ENCODE measurements at regions not wholly inside any gene's neighbourhood (a gene's known extent, or its start where the extent isn't known, plus 50 kb on each side); places are given as distances from the start of the nearest gene placed in this dataset.

GRCh38 chr7:70951271-70951962 is 180.5 kb upstream of the GALNT17 start:
- POLR2A ChIA-PET = no interaction called here
- H3K27me3 Mint-ChIP-seq = no peaks in the 10 kb centered on the region
- no peak overlapping the region for H3K4me3 Mint-ChIP-seq
- DNase-seq = no peak
- intact Hi-C loops (cut with micrococcal nuclease) = no loop called here
- CTCF ChIA-PET = no interaction called here
- H3K4me1 Mint-ChIP-seq (ENCODE audit: low read depth) = no peaks in the 10 kb centered on the region
- H3K9me3 Mint-ChIP-seq = peaks cover 13% of the 10 kb centered on the region
- H3K27ac Mint-ChIP-seq = no peak overlapping the region
- H3K36me3 Mint-ChIP-seq = no peaks in the 10 kb centered on the region

DNA sequence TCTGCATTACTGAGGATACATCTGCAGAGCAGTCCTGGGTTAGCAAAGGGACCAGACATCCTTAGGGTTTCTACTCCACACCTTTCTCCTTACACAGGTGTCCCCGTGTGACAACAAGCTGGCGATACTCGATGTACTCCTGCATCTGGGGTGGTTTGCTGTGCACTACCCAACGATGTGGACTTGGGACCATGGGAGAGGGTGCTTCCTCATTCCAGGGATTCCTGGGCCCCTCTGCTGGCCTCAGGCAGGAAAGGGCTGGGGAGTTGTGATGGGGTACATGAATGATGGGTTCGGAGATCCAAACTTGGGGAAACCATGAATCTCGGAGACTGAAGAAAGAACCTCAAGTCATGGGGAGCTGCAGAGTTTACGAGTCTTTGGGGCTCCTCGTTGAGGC is 179.6 kb upstream of the GALNT17 start:
- no peaks in the 10 kb centered on the region for H3K27me3 Mint-ChIP-seq
- no peak for DNase-seq
- no peak overlapping the region for H3K4me3 Mint-ChIP-seq
- intact Hi-C loops (cut with micrococcal nuclease) = no loop called here
- H3K4me1 Mint-ChIP-seq (ENCODE audit: low read depth) = no peaks in the 10 kb centered on the region
- peaks cover 13% of the 10 kb centered on the region for H3K9me3 Mint-ChIP-seq
- ChIA-PET CTCF (no interaction called here), POLR2A (no interaction called here)
- no peaks in the 10 kb centered on the region for H3K36me3 Mint-ChIP-seq
- H3K27ac Mint-ChIP-seq = no peak overlapping the region

DNA sequence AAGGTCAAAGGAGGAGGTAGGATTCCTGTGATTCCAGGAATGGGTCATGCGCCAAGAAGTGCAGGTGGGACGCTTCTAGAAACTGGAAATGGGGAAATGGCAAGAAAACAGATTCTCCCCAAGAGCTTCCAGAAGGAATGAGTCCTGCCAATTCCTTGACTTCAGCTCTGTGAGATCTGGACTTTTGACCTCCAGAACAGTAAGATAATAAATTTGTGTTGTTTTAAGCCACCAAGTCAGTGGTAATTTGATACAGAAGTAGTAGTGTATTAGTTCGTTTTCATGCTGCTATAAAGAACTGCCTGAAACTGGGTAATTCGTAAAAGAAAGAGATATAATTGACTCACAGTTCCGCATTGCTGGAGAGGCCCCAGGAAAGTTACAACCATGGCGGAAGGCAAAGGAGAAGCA is 178.6 kb upstream of the GALNT17 start:
- Mint-ChIP-seq H3K27ac (no peak overlapping the region), H3K4me1 (ENCODE audit: low read depth) (no peaks in the 10 kb centered on the region), H3K9me3 (peaks cover 11% of the 10 kb centered on the region), H3K27me3 (no peaks in the 10 kb centered on the region), H3K36me3 (no peaks in the 10 kb centered on the region), H3K4me3 (no peak overlapping the region)
- CTCF ChIA-PET = no interaction called here
- POLR2A ChIA-PET = no interaction called here
- no peak for DNase-seq
- intact Hi-C loops (cut with micrococcal nuclease) = no loop called here

- H3K36me3 Mint-ChIP-seq = no peaks in the 10 kb centered on the region
- H3K27ac Mint-ChIP-seq = no peak overlapping the region
- no peaks in the 10 kb centered on the region for H3K4me1 Mint-ChIP-seq (ENCODE audit: low read depth)
- no peak overlapping the region for H3K4me3 Mint-ChIP-seq
- H3K27me3 Mint-ChIP-seq = no peaks in the 10 kb centered on the region
- ChIA-PET POLR2A (no interaction called here), CTCF (no interaction called here)
- DNase-seq = no peak
- peaks cover 6% of the 10 kb centered on the region for H3K9me3 Mint-ChIP-seq
- intact Hi-C loops (cut with micrococcal nuclease) = no loop called here
Observed at GRCh38 chr7:70953796-70954195, 178.1 kb upstream of the GALNT17 start.

DNA sequence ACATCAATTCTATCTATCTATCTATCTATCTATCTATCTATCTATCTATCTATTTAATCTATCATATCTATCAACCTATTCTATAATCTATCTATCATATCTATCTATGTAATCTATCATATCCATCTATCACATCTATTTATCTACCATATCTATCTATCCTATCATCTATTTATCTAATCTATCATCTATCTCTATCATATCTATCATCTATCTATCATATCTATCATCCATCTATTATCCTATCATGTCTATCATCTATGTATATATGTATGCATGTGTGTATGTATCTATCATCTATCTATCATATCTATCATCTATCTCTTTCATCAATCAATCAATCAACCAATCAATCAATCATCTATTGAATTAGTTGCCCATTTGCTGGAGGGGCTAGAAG is 159.3 kb upstream of the GALNT17 start:
- DNase-seq = no peak
- Mint-ChIP-seq H3K36me3 (no peaks in the 10 kb centered on the region), H3K4me1 (ENCODE audit: low read depth) (no peaks in the 10 kb centered on the region), H3K4me3 (no peak overlapping the region), H3K27me3 (no peaks in the 10 kb centered on the region), H3K9me3 (peaks cover 15% of the 10 kb centered on the region), H3K27ac (no peak overlapping the region)
- CTCF ChIA-PET = no interaction called here
- intact Hi-C loops (cut with micrococcal nuclease) = no loop called here
- POLR2A ChIA-PET = no interaction called here

DNA sequence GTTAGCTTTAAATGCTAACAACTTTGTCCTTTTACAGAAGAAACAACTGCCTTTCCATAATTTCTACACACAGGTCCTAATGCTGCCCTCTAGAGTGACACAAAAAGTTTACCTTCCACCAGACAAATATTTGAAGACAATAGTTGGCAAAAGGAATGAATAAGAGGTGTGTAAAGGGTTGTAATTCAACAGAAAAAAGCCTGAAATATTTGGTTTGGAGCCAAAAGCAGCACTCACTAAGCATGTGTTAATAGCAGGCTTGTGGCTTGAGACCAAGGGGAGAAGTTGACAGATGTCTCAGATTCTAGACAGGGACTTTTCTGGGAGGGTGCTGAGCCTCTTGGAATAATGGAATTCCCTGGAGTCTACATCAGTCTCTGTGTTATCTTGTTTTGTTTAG is 156.2 kb upstream of the GALNT17 start:
- ChIA-PET POLR2A (no interaction called here), CTCF (no interaction called here)
- intact Hi-C loops (cut with micrococcal nuclease) = no loop called here
- DNase-seq = no peak
- H3K4me3 Mint-ChIP-seq = no peak overlapping the region
- H3K4me1 Mint-ChIP-seq (ENCODE audit: low read depth) = no peaks in the 10 kb centered on the region
- peaks cover 7% of the 10 kb centered on the region for H3K9me3 Mint-ChIP-seq
- no peaks in the 10 kb centered on the region for H3K27me3 Mint-ChIP-seq
- no peaks in the 10 kb centered on the region for H3K36me3 Mint-ChIP-seq
- H3K27ac Mint-ChIP-seq = no peak overlapping the region

GRCh38 chr7:70986297-70986696 is 145.6 kb upstream of the GALNT17 start:
- Mint-ChIP-seq H3K9me3 (peaks cover 14% of the 10 kb centered on the region), H3K27ac (no peak overlapping the region), H3K27me3 (no peaks in the 10 kb centered on the region), H3K36me3 (no peaks in the 10 kb centered on the region), H3K4me1 (ENCODE audit: low read depth) (no peaks in the 10 kb centered on the region), H3K4me3 (no peak overlapping the region)
- ChIA-PET CTCF (no interaction called here), POLR2A (no interaction called here)
- intact Hi-C loops (cut with micrococcal nuclease) = no loop called here
- DNase-seq = no peak

DNA sequence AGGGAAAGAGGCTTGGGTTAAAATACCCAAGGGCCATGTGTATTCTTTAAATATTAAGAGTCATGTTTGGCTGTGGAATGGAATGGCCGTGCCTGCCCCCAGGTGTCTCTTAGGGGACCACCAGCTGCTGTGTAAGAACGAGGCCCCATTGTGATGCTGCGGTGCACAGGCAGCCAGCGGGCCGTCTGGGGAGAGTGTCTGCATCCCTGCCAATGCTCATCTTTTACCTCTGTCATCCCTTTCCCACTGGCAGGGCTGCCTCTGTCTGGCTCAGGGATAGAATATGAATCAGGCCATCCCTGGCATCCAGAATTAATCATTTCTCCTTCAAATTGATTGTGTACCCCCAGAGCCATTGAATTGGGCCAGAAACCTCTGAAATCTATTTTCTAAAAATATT is 137.8 kb upstream of the GALNT17 start:
- intact Hi-C loops (cut with micrococcal nuclease) = no loop called here
- Mint-ChIP-seq H3K27me3 (no peaks in the 10 kb centered on the region), H3K4me3 (no peak overlapping the region), H3K9me3 (peaks cover 11% of the 10 kb centered on the region), H3K27ac (no peak overlapping the region), H3K4me1 (ENCODE audit: low read depth) (no peaks in the 10 kb centered on the region), H3K36me3 (no peaks in the 10 kb centered on the region)
- POLR2A ChIA-PET = no interaction called here
- no peak for DNase-seq
- CTCF ChIA-PET = no interaction called here

DNA sequence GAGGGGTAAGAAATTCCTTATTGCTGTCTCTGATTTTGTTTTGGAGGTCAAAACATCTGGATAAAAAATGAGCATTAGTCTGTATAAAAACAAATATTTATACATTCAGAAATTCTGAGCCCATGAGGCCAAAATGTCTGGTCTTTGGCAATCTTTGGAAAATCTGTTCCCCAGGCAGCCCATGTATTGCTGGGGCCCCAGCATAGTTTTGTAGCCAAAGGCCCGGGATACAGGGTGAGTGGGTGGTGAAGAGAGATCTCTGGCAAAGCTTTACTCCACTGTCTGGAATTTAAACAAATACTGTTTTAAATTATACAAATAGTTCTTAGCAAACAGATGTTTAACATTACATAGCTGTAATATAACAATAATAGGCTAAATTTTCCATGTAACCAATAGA is 134.7 kb upstream of the GALNT17 start:
- POLR2A ChIA-PET = no interaction called here
- no peaks in the 10 kb centered on the region for H3K27me3 Mint-ChIP-seq
- no peak for DNase-seq
- no peaks in the 10 kb centered on the region for H3K36me3 Mint-ChIP-seq
- intact Hi-C loops (cut with micrococcal nuclease) = no loop called here
- H3K4me3 Mint-ChIP-seq = no peak overlapping the region
- H3K27ac Mint-ChIP-seq = no peak overlapping the region
- H3K4me1 Mint-ChIP-seq (ENCODE audit: low read depth) = no peaks in the 10 kb centered on the region
- peaks cover 2% of the 10 kb centered on the region for H3K9me3 Mint-ChIP-seq
- CTCF ChIA-PET = no interaction called here

DNA sequence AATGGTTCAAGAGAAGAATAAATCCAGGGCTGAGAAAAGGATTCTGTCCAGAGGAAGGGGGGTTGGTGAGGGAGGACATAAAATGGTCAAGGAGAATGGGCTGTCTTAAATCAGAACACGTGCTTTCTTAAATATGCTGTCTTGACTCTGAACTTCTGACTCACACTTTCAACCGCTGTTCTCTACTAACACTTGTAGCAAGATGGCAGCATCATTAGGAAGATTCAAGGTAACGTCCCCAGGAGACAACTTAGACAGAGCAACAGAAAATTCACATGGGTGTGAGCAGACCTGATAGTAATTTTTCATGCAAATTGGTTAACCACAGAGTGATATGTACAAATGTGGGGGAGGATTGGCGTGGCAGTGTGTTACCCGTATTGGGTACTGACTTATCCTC is 126.8 kb upstream of the GALNT17 start:
- CTCF ChIA-PET = no interaction called here
- Mint-ChIP-seq H3K4me3 (no peak overlapping the region), H3K36me3 (no peaks in the 10 kb centered on the region), H3K4me1 (ENCODE audit: low read depth) (no peaks in the 10 kb centered on the region), H3K27ac (no peak overlapping the region), H3K27me3 (peaks cover 3% of the 10 kb centered on the region), H3K9me3 (peaks cover 18% of the 10 kb centered on the region)
- intact Hi-C loops (cut with micrococcal nuclease) = no loop called here
- POLR2A ChIA-PET = no interaction called here
- no peak for DNase-seq

DNA sequence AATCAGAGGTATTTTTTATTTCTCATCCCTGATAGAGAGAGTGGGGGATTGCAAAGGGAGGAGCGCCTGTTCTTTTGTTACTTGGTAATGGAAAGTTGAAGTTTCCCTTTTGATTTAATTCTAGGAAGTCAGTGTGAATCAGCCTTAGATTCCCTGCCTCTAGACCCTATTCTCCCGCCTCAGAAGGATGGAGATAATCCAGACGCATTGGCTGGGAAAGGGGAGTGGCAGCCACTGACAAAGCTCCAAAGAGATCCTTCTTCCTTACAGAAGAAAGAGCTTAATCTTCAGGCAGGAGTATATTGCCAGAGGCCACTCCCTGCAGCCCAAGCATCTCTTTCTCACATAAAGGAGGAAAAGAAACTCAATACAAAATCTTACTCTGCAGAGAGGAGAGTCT is 122.3 kb upstream of the GALNT17 start:
- intact Hi-C loops (cut with micrococcal nuclease) = no loop called here
- H3K27ac Mint-ChIP-seq = no peak overlapping the region
- H3K9me3 Mint-ChIP-seq = peaks cover 11% of the 10 kb centered on the region
- ChIA-PET CTCF (no interaction called here), POLR2A (no interaction called here)
- no peaks in the 10 kb centered on the region for H3K27me3 Mint-ChIP-seq
- H3K4me3 Mint-ChIP-seq = no peak overlapping the region
- H3K36me3 Mint-ChIP-seq = no peaks in the 10 kb centered on the region
- no peak for DNase-seq
- H3K4me1 Mint-ChIP-seq (ENCODE audit: low read depth) = no peaks in the 10 kb centered on the region

DNA sequence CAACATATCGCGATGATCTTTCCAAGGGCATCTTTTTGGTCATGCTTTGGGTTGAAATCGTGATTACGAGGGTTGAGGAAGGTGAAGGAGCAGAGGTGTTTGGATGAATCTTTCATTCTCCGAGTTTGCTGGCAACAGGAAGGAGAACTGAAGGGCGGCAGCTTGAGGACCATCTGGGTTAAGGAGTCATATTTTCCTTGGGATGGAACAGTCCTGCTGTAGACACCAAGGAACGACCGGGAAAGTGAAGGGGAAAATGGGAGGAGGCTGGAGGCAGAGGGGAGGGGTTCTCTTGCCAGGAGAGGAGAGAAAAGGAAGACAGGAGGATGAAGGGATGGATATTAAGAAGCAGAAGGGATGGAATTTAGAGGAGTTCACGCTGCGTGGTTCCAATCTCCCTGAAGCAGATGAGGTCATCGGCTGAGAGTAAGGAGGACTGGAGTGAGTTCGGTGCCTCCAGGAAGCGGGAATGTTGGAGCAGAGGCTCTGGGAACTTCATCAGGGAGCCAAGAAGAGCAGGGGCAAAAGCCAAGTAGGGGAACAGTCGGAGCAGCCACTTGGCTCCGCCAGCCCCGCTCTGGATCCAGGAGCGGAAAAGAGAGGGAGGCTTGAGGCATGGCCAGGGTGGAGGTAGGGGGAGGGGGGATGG is 116.6 kb upstream of the GALNT17 start:
- intact Hi-C loops (cut with micrococcal nuclease) = no loop called here
- H3K27ac Mint-ChIP-seq = no peak overlapping the region
- peaks cover 6% of the 10 kb centered on the region for H3K9me3 Mint-ChIP-seq
- H3K4me3 Mint-ChIP-seq = no peak overlapping the region
- H3K27me3 Mint-ChIP-seq = no peaks in the 10 kb centered on the region
- ChIA-PET CTCF (no interaction called here), POLR2A (no interaction called here)
- no peak for DNase-seq
- H3K4me1 Mint-ChIP-seq (ENCODE audit: low read depth) = no peaks in the 10 kb centered on the region
- H3K36me3 Mint-ChIP-seq = no peaks in the 10 kb centered on the region

- ChIA-PET POLR2A (no interaction called here), CTCF (no interaction called here)
- Mint-ChIP-seq H3K36me3 (no peaks in the 10 kb centered on the region), H3K27me3 (no peaks in the 10 kb centered on the region), H3K9me3 (peaks cover 5% of the 10 kb centered on the region), H3K4me1 (ENCODE audit: low read depth) (no peaks in the 10 kb centered on the region), H3K27ac (no peak overlapping the region), H3K4me3 (no peak overlapping the region)
- intact Hi-C loops (cut with micrococcal nuclease) = no loop called here
- DNase-seq = no peak
Observed at GRCh38 chr7:71016401-71016800, 115.5 kb upstream of the GALNT17 start.
